Memory B cell (primary cell): ENCODE measurements at regions not wholly inside any gene's neighbourhood (a gene's known extent, or its start where the extent isn't known, plus 50 kb on each side); places are given as distances from the start of the nearest gene placed in this dataset.

Experiments
- ATAC-seq: fragments of 150-1000 bp; cut with Tn5 transposase; 2 replicates; pipeline ENCODE4 v1.10.0; 2021; ENCODE audit warnings: low read depth, mild to moderate bottlenecking, moderate library complexity
- DNase-seq, 2 donors: peaks; one replicate each; pipeline ENCODE4 v3.0.0; 2022; ENCODE audit warnings: low spot score in 2 of 2
- H3K27ac Mint-ChIP-seq: one replicate; pipeline ENCODE4 v1.8.0; 2022; ENCODE audit warnings: mild to moderate bottlenecking, moderate library complexity, mixed read lengths
- H3K27me3 Mint-ChIP-seq: one replicate; pipeline ENCODE4 v1.8.0; 2022; ENCODE audit warnings: mixed read lengths
- H3K36me3 Mint-ChIP-seq: one replicate; pipeline ENCODE4 v1.8.0; 2022; ENCODE audit warnings: mild to moderate bottlenecking, mixed read lengths
- H3K4me1 Mint-ChIP-seq: one replicate; pipeline ENCODE4 v1.8.0; 2022; ENCODE audit warnings: mixed read lengths
- H3K4me3 Mint-ChIP-seq: one replicate; pipeline ENCODE4 v1.8.0; 2022; ENCODE audit warnings: mild to moderate bottlenecking, moderate library complexity, mixed read lengths
- H3K9me3 Mint-ChIP-seq: one replicate; pipeline ENCODE4 v1.8.0; 2022; ENCODE audit warnings: mixed read lengths

DNA sequence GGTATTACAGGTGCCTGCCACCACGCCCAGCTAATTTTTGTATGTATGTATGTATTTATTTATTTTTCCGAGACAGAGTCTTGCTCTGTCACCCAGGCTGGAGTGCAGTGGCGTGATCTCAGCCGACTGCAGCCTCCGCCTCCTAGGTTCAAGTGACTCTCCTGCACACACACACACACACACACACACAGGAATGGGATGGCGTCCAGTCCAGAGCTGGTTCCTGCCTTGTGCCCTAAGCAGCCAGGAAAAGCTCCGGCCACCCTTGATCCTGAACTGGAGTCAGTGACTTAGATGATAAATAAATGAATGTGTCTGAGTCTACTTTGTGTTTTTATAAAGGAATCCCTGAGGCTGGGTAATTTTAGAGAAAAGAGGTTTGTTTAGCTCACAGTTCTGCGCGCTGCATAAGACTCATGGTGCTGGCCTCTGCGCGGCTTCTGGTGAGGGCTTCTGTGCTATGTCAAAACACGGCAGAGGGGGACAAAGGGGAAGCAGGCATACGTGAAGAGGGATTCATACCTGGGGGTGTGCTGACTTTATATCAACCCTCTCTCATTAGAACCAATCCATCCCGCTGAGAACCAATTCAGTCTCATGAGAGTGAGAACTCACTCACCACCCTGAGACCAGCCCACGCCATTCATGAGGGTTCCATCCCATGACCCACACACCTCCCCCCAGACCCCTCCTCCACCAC is 59.7 kb upstream of the PHLPP1 start:
- Mint-ChIP-seq H3K36me3 (no peaks in the 10 kb centered on the region), H3K4me3 (no peak overlapping the region), H3K9me3 (peaks cover 1% of the 10 kb centered on the region), H3K4me1 (peaks cover 11% of the 10 kb centered on the region), H3K27ac (no peak overlapping the region), H3K27me3 (no peaks in the 10 kb centered on the region)
- ATAC-seq (no peak), DNase-seq (no peak)

DNA sequence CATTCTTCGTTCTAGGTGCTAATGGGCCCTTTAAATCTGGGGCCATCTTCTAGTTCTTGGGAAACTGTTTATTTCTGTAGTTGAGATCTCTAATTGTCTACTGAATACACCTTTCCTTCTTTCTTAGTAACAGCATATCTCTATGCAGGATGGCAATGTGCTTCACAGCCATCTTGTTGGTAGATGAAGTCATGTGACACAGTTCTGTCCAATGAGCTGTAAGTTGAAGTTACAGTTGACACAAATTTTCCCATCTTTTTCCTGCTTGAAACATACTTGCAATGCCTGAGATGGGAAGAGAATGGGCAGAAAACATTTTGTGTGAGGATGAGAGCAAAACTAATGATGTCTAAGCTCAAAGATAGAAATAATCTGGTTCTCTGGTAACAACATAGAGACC is 57.3 kb upstream of the PHLPP1 start:
- H3K4me1 Mint-ChIP-seq: no peaks in the 10 kb centered on the region
- ATAC-seq: no peak
- H3K27me3 Mint-ChIP-seq: no peaks in the 10 kb centered on the region
- H3K9me3 Mint-ChIP-seq: peaks cover 1% of the 10 kb centered on the region
- DNase-seq: no peak
- no peak overlapping the region for H3K27ac Mint-ChIP-seq
- H3K4me3 Mint-ChIP-seq: no peak overlapping the region
- H3K36me3 Mint-ChIP-seq: no peaks in the 10 kb centered on the region

- no peaks in the 10 kb centered on the region for H3K27me3 Mint-ChIP-seq
- peaks cover 1% of the 10 kb centered on the region for H3K9me3 Mint-ChIP-seq
- no peak for DNase-seq
- H3K27ac Mint-ChIP-seq: no peak overlapping the region
- H3K4me3 Mint-ChIP-seq: no peak overlapping the region
- ATAC-seq: no peak
- no peaks in the 10 kb centered on the region for H3K4me1 Mint-ChIP-seq
- H3K36me3 Mint-ChIP-seq: no peaks in the 10 kb centered on the region
Measured at GRCh38 chr18:62659698-62660097, 55.6 kb upstream of the PHLPP1 start.

DNA sequence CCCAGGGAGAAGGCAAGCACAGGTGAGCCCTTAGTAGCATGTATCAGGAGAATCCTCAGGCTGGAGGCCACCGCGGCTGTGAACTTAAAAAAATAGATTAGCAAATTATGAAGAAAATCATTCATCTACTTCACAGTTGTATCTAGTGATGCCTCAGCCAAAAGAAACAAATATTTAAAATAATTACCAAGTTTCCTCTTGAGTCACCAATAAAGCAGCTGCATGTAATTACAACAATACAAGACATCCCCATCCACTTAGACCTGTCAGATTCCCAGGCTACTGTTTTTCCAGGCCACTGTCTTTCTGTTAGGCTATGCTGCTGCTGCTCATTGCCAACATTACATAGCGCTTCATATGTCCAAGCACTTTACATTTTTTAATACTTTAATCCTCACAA is 54.6 kb upstream of the PHLPP1 start:
- no peak overlapping the region for H3K4me3 Mint-ChIP-seq
- peaks cover 1% of the 10 kb centered on the region for H3K9me3 Mint-ChIP-seq
- H3K27me3 Mint-ChIP-seq: no peaks in the 10 kb centered on the region
- no peaks in the 10 kb centered on the region for H3K4me1 Mint-ChIP-seq
- DNase-seq (no peak), ATAC-seq (no peak)
- no peak overlapping the region for H3K27ac Mint-ChIP-seq
- H3K36me3 Mint-ChIP-seq: no peaks in the 10 kb centered on the region

DNA sequence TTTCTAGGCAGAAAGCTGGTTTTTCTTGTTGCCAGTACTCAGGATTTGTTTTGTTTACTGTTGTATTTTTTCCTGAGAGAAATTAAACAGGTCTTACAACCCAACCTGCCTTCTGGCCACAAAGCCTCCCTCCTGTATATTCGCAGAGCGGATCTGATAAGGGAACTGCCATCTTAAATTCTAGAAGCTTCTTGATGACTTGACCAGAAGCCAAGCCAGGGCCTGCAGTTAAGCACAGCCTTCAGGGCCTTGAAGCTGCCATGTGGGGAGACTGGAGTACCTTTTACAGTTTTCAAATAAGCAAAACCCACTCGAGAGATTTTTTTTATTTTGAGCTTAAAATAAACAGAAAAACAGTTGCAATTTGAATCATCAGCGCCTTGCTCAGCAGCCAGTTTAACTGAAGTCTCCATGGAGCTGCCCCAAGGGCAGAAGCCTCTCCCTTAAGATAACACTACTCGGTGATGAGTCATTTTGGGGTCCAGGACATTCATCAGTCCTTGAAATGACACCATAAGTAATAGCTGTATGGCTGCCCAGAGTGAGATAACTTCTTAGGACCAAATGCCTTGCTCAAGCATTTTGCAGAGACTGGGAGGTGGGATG is 51.5 kb upstream of the PHLPP1 start:
- Mint-ChIP-seq H3K4me3 (no peak overlapping the region), H3K27me3 (no peaks in the 10 kb centered on the region), H3K9me3 (peaks cover 1% of the 10 kb centered on the region), H3K36me3 (no peaks in the 10 kb centered on the region), H3K4me1 (no peaks in the 10 kb centered on the region), H3K27ac (no peak overlapping the region)
- DNase-seq: no peak
- ATAC-seq: no peak

- no peaks in the 10 kb centered on the region for H3K36me3 Mint-ChIP-seq
- DNase-seq: no peak
- H3K27ac Mint-ChIP-seq: no peak overlapping the region
- no peak for ATAC-seq
- H3K9me3 Mint-ChIP-seq: no peaks in the 10 kb centered on the region
- no peaks in the 10 kb centered on the region for H3K4me1 Mint-ChIP-seq
- no peak overlapping the region for H3K4me3 Mint-ChIP-seq
- H3K27me3 Mint-ChIP-seq: no peaks in the 10 kb centered on the region
Measured at GRCh38 chr18:62664414-62664813, 50.9 kb upstream of the PHLPP1 start.

DNA sequence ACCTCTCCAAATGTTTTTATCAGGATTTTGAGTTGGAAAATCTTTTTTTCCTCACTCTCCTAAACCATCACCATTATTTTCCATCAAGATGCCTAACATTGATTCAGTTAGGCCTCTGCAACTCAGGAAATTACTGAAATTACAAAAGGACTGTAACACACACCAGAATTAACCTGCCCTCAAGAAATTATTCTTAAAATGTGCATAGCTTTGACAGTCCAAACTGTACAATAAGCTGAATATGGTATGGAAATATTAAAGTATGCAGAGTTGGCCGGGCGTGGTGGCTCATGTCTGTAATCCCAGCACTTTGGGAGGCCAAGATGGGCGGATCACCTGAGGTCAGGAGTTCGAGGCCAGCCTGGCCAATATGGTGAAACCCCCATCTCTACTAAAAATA is 50.2 kb upstream of the PHLPP1 start:
- DNase-seq (no peak), ATAC-seq (no peak)
- Mint-ChIP-seq H3K4me1 (no peaks in the 10 kb centered on the region), H3K36me3 (no peaks in the 10 kb centered on the region), H3K4me3 (no peak overlapping the region), H3K27ac (no peak overlapping the region), H3K27me3 (no peaks in the 10 kb centered on the region), H3K9me3 (no peaks in the 10 kb centered on the region)
